ENCODE measurements at regions not wholly inside any gene's neighbourhood (a gene's known extent, or its start where the extent isn't known, plus 50 kb on each side); places are given as distances from the start of the nearest gene placed in this dataset.
"Not testable (repeated sequence)": the region's sequence is repeated elsewhere in the genome, so short reads cannot be mapped to it uniquely, and the experiment has no call there.

GRCh38 chr12:18828483-18828882, 90.6 kb downstream of the CAPZA3 start:
- Mint-ChIP-seq H3K4me1 (no peaks in the 10 kb centered on the region), H3K4me3 (no peak overlapping the region), H3K9me3 (ENCODE audit: insufficient read depth) (peaks cover 6% of the 10 kb centered on the region), H3K27me3 (no peaks in the 10 kb centered on the region), H3K27ac (no peak overlapping the region)
- Histone ChIP-seq H3K4me1 (ENCODE audit: control insufficient read depth in 2 of 2, insufficient read depth in 2 of 2, low read length in 2 of 2) (no peaks in the 10 kb centered on the region), H3K4me3 (ENCODE audit: control extremely low read depth in 1 of 5, extremely low read depth in 1 of 5, insufficient read depth in 1 of 5, low read depth in 2 of 5, low read length in 4 of 5) (no peak overlapping the region), H3K9me3 (ENCODE audit: control extremely low read depth in 1 of 3, control insufficient read depth in 2 of 3, insufficient read depth in 1 of 3, low read length in 2 of 3) (peaks cover 0 to 8% (median 0%) of the 10 kb centered on the region in 3 donors), H3K79me2 (ENCODE audit: control insufficient read depth, insufficient read depth, low read length) (no peaks in the 10 kb centered on the region), H3K27ac (ENCODE audit: low read length in 2 of 2) (no peak overlapping the region), H3K9ac (ENCODE audit: low read length) (no peak overlapping the region), H3K4me2 (replicated peaks; ENCODE audit: low read depth, low read length, poor library complexity, severe bottlenecking) (no peak overlapping the region), H4K20me1 (ENCODE audit: control insufficient read depth, insufficient read depth, low read length, poor library complexity, severe bottlenecking) (no peaks in the 10 kb centered on the region), H3K36me3 (replicated peaks in 1 of 2; ENCODE audit: control extremely low read depth in 1 of 2, control insufficient read depth in 1 of 2, extremely low read depth in 1 of 2, insufficient read depth in 2 of 2, low read length in 1 of 2) (no peaks in the 10 kb centered on the region), H2AFZ (ENCODE audit: insufficient read depth, low read depth, low read length, poor library complexity, severe bottlenecking) (no peak overlapping the region), H3K27me3 (replicated peaks in 1 of 4; ENCODE audit: control extremely low read depth in 1 of 4, control insufficient read depth in 3 of 4, insufficient read depth in 4 of 4, low read length in 3 of 4) (no peaks in the 10 kb centered on the region)
- DNase-seq (no peak), ATAC-seq (ENCODE audit: low read depth) (no peak)
- no peak for TF ChIP-seq EZH2 (IDR thresholded peaks at IDR 0.05; ENCODE audit: borderline replicate concordance, insufficient read depth, low read depth, low read length, poor library complexity, severe bottlenecking)
- TF ChIP-seq, protein P1, sequence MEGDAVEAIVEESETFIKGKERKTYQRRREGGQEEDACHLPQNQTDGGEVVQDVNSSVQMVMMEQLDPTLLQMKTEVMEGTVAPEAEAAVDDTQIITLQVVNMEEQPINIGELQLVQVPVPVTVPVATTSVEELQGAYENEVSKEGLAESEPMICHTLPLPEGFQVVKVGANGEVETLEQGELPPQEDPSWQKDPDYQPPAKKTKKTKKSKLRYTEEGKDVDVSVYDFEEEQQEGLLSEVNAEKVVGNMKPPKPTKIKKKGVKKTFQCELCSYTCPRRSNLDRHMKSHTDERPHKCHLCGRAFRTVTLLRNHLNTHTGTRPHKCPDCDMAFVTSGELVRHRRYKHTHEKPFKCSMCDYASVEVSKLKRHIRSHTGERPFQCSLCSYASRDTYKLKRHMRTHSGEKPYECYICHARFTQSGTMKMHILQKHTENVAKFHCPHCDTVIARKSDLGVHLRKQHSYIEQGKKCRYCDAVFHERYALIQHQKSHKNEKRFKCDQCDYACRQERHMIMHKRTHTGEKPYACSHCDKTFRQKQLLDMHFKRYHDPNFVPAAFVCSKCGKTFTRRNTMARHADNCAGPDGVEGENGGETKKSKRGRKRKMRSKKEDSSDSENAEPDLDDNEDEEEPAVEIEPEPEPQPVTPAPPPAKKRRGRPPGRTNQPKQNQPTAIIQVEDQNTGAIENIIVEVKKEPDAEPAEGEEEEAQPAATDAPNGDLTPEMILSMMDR (IDR thresholded peaks at IDR 0.05): no peak
- ChIA-PET POLR2A (no interaction called here), CTCF (no interaction called here)
- intact Hi-C loops (cut with micrococcal nuclease): no loop called here

GRCh38 chr12:18828987-18829386, 91.1 kb downstream of the CAPZA3 start:
- TF ChIP-seq, protein P1 (IDR thresholded peaks at IDR 0.05): no peak
- TF ChIP-seq EZH2 (IDR thresholded peaks at IDR 0.05; ENCODE audit: borderline replicate concordance, insufficient read depth, low read depth, low read length, poor library complexity, severe bottlenecking): no peak
- no peaks in the 10 kb centered on the region for H3K27me3 Mint-ChIP-seq
- no peak overlapping the region for H3K4me3 Mint-ChIP-seq
- H3K27ac Mint-ChIP-seq: no peak overlapping the region
- no peak overlapping the region for H3K27ac ChIP-seq (ENCODE audit: low read length in 2 of 2)
- ChIA-PET CTCF (no interaction called here), POLR2A (no interaction called here)
- H3K9me3 Mint-ChIP-seq (ENCODE audit: insufficient read depth): peaks cover 6% of the 10 kb centered on the region
- H3K4me1 ChIP-seq (ENCODE audit: control insufficient read depth in 2 of 2, insufficient read depth in 2 of 2, low read length in 2 of 2): no peaks in the 10 kb centered on the region
- no peak overlapping the region for H3K9ac ChIP-seq (ENCODE audit: low read length)
- H3K79me2 ChIP-seq (ENCODE audit: control insufficient read depth, insufficient read depth, low read length): no peaks in the 10 kb centered on the region
- no peaks in the 10 kb centered on the region for H3K27me3 ChIP-seq (replicated peaks in 1 of 4; ENCODE audit: control extremely low read depth in 1 of 4, control insufficient read depth in 3 of 4, insufficient read depth in 4 of 4, low read length in 3 of 4)
- H2AFZ ChIP-seq (ENCODE audit: insufficient read depth, low read depth, low read length, poor library complexity, severe bottlenecking): no peak overlapping the region
- no peak for ATAC-seq (ENCODE audit: low read depth)
- no peaks in the 10 kb centered on the region for H3K4me1 Mint-ChIP-seq
- peaks cover 0 to 8% (median 0%) of the 10 kb centered on the region in 3 donors for H3K9me3 ChIP-seq (ENCODE audit: control extremely low read depth in 1 of 3, control insufficient read depth in 2 of 3, insufficient read depth in 1 of 3, low read length in 2 of 3)
- no peak overlapping the region for H3K4me2 ChIP-seq (replicated peaks; ENCODE audit: low read depth, low read length, poor library complexity, severe bottlenecking)
- intact Hi-C loops (cut with micrococcal nuclease): no loop called here
- H4K20me1 ChIP-seq (ENCODE audit: control insufficient read depth, insufficient read depth, low read length, poor library complexity, severe bottlenecking): no peaks in the 10 kb centered on the region
- no peaks in the 10 kb centered on the region for H3K36me3 ChIP-seq (replicated peaks in 1 of 2; ENCODE audit: control extremely low read depth in 1 of 2, control insufficient read depth in 1 of 2, extremely low read depth in 1 of 2, insufficient read depth in 2 of 2, low read length in 1 of 2)
- no peak for DNase-seq
- H3K4me3 ChIP-seq (ENCODE audit: control extremely low read depth in 1 of 5, extremely low read depth in 1 of 5, insufficient read depth in 1 of 5, low read depth in 2 of 5, low read length in 4 of 5): no peak overlapping the region

DNA sequence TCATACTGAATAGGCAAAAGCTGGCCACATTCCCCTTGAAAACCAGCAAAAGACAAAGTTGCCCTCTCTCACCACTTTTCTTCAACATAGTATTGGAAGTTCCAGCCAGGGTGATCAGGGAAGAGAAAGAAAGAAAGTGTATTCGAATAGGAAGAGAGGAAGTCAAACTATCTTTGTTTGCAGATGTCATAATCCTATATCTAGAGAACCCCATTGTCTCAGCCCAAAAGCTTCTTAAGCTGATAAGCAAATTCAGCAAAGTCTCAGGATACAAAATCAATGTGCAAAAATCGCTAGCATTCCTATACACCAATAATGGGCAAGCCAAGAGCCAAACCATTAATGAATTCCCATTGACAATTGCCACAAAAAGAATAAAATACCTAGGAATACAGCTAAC, 95.0 kb downstream of the CAPZA3 start:
- H4K20me1 ChIP-seq (ENCODE audit: control insufficient read depth, insufficient read depth, low read length, poor library complexity, severe bottlenecking); H3K27me3 Mint-ChIP-seq: not testable (repeated sequence)
- 80% methylated on average over 1 of the region's 2 CpGs for WGBS (ENCODE audit: insufficient coverage)

More for the DNA sequence above, 95.0 kb downstream of the CAPZA3 start:
- H3K9ac ChIP-seq (ENCODE audit: low read length); H3K27ac ChIP-seq (ENCODE audit: low read length in 2 of 2); H3K4me3 ChIP-seq (ENCODE audit: control extremely low read depth in 1 of 5, extremely low read depth in 1 of 5, insufficient read depth in 1 of 5, low read depth in 2 of 5, low read length in 4 of 5); H3K9me3 Mint-ChIP-seq (ENCODE audit: insufficient read depth); H2AFZ ChIP-seq (ENCODE audit: insufficient read depth, low read depth, low read length, poor library complexity, severe bottlenecking); DNase-seq; H3K27me3 ChIP-seq (replicated peaks in 1 of 4; ENCODE audit: control extremely low read depth in 1 of 4, control insufficient read depth in 3 of 4, insufficient read depth in 4 of 4, low read length in 3 of 4); H3K27ac Mint-ChIP-seq; POLR2A ChIA-PET; H3K4me2 ChIP-seq (replicated peaks; ENCODE audit: low read depth, low read length, poor library complexity, severe bottlenecking); intact Hi-C loops (cut with micrococcal nuclease); H3K4me1 Mint-ChIP-seq; CTCF ChIA-PET; H3K79me2 ChIP-seq (ENCODE audit: control insufficient read depth, insufficient read depth, low read length); H3K4me1 ChIP-seq (ENCODE audit: control insufficient read depth in 2 of 2, insufficient read depth in 2 of 2, low read length in 2 of 2); H3K4me3 Mint-ChIP-seq; H3K9me3 ChIP-seq (ENCODE audit: control extremely low read depth in 1 of 3, control insufficient read depth in 2 of 3, insufficient read depth in 1 of 3, low read length in 2 of 3); H3K36me3 ChIP-seq (replicated peaks in 1 of 2; ENCODE audit: control extremely low read depth in 1 of 2, control insufficient read depth in 1 of 2, extremely low read depth in 1 of 2, insufficient read depth in 2 of 2, low read length in 1 of 2); ATAC-seq (ENCODE audit: low read depth): not testable (repeated sequence)

All from B cell (primary cell).